Fibroblast of skin of back (primary cell): ENCODE measurements at regions not wholly inside any gene's neighbourhood (a gene's known extent, or its start where the extent isn't known, plus 50 kb on each side); places are given as distances from the start of the nearest gene placed in this dataset.
A peak's percentile ranks its signal among the peaks of the same experiment; 100 is the strongest.

Source experiments
- DNase-seq: peaks from one replicate; pipeline ENCODE4 v3.0.0-alpha.2; 2013

DNA sequence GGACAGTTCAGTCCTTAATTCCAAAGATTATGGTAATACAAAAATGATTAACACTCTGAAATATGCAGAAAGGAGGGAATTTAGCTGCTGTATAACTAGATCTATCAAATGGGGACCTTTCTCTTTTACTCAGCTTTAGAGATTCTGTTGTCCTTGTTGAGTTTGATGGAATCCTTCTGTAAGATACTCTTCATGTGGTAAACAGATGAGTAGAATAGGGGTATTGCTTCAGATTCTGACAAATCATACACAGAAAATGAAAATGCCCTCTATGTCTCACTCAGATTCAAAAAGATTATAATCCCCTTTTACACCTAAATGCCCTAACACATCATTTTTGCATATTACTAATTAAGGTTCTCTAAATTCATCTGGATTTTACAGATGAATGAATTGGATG lies 50.7 kb downstream of the ARHGAP35 start:
- DNase-seq: no peak

DNA sequence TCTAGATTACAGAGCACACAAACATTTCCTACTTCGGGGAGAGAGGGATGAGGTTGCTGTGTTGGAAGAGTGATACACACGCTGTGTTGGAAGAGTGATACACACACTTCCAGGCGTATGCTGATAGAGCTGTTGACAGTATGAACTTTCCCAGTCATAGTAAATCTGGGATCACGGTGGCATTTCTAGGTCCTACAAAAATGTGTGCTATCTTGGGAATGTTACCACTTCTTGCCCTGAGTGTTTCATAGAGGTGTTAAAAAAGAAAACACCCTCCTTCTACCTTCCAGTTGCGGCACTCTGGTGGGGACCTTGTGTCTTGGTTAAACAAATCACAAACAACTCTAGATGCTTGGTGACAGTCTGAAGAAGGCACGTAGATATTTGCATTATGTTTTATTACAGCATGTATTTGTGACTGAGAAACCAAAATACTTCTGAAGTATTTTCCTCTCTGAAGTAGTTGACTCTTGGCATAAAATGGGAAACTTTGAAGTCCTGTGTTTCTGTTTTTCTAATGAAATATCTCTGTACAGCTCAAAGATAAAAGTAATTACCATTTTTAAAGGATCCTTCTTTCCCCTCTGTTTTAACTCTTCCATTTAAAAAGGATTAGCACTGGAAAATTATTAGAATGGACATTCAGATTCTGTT lies 52.5 kb downstream of the ARHGAP35 start:
- no peak for DNase-seq

DNA sequence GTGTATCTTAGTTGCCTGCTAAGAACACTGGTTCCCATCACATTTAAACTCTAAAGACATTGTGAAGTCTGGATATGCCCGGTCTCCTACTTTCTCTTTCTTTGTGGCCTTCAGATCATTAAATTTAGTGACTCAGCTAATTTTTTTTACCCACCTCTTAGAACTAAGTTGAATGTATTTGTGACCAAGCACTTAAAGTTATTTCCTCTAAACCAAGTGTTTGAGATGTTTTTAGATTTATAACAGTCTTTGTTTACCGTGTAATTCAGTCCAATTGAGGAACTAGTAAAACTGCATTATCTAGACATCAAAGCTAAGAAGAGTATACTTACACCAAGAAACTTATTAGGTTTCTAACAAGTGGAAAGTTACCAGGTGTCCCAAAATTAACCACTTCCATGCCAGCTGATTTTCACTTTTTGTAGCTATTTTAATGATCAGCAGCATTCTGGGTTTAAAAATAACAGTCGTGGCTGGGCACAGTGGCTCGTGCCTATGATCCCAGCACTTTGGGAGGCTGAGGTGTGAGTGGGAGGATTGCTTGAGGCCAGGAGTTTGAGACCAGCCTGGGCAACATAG lies 53.1 kb downstream of the ARHGAP35 start:
- no peak for DNase-seq

DNA sequence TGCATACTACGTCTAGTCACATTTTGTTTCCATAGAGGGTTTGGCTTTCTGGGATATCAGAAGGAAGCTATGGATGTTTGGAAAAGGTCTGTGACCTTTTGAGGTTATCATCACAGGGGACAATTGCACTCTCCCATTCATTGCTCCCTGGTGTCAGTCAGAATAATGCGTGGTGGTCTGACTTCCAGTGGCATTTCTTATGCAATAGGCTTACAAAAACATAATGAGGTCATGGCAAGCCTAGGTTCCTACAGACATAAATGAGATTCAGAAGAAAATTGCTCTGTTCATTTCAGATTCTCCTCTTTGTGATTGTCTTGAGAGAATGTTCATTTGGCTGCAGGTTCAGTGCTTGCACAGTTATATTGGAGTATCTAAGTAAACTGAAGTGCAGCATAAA lies 54.6 kb downstream of the ARHGAP35 start:
- no peak for DNase-seq

DNA sequence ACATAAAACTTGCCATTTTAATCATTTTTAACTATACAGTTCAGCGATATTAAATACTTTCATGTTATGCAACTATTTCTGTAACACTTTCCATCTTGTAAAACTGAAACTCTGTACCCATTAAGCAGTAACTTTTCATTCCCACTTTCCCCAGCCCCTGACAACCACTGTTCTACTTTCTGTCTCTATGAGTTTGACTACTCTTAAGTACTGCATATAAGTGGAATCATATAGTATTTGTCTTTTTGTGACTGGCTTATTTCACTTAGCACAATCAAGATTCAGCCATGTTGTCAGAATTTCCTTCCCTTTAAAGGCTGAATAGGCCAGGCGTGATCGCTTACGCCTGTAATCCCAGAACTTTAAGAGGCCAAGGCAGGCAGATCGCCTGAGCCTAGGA lies 56.2 kb downstream of the ARHGAP35 start:
- no peak for DNase-seq

DNA sequence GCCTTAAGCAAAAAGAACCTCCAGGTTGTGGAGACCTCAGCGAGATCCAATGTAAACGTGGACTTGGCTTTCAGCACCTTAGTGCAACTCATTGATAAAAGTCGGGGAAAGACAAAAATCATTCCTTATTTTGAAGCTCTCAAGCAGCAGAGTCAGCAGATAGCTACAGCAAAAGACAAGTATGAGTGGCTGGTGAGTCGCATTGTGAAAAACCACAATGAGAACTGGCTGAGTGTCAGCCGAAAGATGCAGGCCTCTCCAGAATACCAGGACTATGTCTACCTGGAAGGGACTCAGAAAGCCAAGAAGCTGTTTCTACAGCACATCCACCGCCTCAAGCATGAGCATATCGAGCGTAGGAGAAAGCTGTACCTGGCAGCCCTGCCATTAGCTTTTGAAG lies 58.5 kb downstream of the ARHGAP35 start:
- peak; percentile 72 for DNase-seq

DNA sequence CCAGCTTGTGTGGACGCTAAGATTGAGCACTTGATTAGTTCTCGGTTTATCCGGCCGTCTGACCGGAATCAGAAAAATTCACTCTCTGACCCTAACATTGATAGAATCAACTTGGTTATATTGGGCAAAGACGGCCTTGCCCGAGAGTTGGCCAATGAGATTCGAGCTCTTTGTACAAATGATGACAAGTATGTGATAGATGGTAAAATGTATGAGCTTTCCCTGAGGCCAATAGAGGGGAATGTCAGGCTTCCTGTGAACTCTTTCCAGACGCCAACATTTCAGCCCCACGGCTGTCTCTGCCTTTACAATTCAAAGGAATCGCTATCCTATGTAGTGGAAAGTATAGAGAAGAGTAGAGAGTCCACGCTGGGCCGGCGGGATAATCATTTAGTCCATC lies 59.6 kb downstream of the ARHGAP35 start:
- DNase-seq: no peak

DNA sequence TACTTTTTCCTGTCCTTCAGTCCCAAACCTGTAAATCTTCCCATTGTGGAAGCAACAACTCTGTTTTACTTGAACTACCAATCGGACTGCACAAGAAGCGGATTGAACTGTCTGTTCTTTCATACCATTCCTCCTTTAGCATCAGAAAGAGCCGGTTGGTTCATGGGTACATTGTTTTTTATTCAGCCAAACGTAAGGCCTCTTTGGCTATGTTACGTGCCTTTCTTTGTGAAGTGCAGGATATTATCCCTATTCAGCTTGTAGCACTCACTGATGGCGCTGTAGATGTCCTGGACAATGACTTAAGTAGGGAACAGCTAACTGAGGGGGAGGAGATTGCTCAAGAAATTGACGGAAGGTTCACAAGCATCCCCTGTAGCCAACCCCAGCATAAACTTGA lies 60.3 kb downstream of the ARHGAP35 start:
- no peak for DNase-seq

DNA sequence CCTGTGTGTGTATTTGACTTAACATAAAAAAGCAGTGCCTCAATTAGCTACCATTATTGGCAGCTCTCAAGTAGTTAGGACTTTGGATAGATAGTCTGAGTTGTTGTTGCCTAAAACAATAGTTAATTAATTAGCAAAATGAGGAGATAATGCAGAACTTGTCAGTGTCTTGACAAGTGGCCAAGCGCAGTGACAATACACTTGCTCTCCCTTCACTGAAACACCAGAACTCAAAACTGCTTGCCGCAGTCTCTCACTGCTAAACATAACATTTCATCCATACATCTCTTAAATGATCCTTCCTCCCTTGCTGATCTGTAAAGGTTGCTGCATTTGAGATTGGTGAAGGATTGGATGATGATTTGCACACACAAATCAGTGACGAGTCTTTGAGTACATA lies 61.7 kb downstream of the ARHGAP35 start:
- DNase-seq: no peak

DNA sequence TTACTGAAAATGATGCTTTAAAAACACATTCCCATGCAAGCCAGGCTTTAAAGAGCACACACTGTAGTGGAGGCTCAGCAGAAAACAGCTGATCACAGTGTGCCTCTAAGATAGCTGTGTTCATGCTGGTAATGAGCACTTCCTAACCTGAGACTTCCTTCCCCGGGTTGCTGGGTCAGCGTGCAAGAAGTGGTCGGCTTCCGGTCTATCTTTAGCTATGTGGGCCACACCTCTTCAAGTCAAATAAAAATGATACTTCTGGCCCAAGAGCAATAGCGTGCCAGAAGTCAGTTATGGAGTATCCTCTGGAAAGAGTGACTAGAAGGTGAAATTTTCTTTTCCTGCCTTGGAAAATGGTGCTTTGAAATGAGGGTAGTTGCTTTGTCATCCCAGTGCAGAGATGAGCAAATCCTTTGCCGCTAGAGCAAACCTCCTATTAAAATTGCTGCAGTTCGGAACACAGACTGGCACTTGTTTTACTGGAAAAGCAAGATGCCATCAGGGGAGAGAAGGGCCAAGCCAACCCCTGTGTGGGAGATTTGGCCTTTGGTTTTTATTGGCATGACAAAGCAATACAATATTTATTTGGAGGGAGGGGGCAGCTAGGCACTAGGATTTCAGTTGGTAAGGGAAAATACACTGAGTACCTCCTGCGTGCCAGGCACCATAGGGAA lies 64.2 kb downstream of the ARHGAP35 start:
- no peak for DNase-seq

DNA sequence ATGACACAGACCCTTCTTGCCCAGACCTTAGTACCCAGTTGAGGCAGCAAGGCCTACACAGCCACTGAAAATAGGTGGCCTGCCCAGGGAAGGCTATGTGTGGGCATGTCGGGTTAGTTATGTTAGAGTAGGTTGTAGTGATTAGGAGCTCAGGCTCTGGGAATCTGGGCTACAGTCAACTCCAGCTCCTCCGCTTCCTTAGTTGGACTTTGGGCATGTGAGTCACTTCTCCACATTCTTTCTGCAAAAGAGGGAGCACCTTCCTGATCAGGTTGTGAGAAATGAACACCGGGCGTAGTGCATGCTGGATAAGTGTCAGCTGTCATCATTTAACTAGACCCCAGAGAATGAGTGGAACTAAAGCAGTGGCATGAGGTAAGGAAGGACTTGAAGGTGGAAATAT lies 64.8 kb downstream of the ARHGAP35 start:
- DNase-seq: no peak

DNA sequence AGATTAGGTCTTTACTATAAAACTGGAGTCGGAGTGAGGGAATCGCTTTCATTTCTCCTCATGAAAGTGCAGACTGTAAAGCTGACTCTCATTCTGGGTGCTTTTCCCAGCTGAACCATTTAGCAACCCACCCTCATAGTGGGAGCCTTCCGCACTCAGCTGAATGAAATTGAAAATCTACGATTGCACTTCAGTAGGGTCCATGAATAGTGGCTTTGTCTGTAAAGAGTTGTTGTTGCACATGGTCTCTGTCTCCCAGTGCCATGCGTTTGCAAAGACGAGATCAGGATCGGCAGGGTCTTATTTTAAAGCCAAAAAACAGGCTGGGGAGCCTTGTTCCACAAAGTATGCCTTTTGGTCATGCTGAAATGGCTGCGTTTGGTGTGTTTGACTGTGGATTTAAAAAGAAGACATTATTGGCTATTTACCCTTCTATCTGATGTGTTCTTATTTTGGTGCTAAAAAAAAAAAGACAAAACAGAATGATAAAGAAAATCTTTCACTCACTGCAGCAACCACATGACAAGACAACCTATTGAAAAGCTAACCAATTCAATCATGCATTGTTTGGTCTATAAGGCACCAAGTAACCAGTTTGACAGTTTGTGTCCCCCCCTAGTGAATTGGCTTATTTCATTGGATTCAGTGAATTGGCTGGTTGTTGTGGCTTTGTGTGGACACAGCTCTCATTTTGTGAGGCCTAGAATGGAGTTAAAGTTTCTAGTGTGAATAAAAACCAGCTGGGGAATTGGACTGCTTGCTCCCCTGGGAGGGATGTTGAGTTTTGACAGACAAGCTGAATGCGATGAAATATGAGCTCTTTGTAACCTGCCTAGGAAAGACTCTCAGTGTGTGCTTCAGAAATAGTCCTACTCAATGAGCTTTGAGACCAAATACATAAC lies 65.6 kb downstream of the ARHGAP35 start:
- no peak for DNase-seq

DNA sequence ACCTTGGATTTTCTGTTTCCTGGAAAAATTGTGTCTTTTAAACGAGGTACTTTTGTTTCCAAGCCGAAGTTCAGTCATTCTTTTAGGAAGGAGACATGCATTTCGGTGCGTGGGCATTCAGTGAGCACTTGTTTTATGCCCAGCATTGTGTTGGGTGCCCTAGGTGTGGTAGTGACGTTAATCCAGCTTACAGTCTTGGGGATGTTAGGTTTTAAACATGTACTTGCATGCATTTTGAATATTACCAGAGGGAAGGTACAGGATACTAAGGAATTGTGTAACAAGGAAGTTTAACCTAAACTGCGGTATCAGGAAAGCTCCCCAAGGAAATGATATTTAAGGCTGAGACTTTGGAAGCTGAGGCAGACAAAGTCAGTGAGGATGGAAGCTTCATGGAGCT lies 66.3 kb downstream of the ARHGAP35 start:
- no peak for DNase-seq

DNA sequence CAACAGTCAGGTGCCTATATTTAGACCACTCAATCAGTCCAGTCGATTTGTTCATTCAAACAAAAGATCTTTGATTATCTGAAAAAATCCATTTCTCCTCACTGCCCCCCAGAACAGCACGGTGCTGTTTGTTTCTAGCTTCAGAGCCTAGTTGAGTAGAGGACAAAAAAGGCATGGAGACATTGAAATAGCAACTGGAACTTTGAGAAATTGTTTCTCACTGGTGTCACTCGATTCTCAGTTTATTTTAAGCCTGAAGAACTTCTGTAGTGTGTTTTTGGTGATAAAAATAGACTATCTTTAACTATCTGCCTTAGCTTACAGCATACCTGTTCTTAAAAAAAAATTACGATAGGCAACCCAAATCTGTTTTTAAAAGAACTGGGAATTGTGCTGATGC lies 67.1 kb downstream of the ARHGAP35 start:
- DNase-seq: no peak

DNA sequence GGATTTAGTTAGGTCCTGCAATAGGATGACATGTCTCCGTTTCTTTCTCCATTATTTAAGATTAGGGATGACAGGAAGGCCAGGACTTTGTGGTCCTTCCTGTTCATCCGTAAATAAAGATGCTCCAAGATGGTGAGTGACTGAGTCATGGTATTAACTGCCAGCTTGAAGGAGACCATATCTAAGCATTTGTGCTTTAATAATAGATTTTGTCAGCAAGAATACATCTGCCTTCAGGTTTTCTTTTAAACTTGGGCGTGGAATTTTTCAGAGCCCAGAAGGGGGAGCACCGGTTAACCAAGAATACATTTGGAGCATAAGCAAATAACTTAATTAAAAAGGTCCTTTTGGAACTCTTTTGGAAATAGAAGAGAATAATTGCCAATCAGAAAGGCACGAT lies 68.2 kb downstream of the ARHGAP35 start:
- peak; percentile 60 for DNase-seq

DNA sequence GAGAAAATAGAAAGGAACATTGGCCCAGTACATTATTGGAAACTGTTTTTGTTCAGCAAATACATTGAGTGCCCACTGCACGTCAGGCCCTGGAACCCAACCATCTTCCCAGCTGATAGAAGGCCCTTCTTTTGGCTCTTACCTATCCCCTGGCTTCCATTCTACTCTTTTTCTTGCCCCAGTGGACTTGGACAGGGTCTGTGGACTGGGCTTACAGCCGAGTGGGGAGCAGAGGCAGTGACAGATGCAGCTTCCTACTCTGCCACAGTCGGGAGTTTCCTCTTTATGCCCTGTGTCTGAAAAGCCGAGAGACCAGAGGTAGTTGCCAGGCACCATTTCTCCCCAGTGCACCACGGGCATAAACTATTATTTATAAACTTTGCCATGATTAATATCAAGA lies 70.4 kb downstream of the ARHGAP35 start:
- DNase-seq: no peak

DNA sequence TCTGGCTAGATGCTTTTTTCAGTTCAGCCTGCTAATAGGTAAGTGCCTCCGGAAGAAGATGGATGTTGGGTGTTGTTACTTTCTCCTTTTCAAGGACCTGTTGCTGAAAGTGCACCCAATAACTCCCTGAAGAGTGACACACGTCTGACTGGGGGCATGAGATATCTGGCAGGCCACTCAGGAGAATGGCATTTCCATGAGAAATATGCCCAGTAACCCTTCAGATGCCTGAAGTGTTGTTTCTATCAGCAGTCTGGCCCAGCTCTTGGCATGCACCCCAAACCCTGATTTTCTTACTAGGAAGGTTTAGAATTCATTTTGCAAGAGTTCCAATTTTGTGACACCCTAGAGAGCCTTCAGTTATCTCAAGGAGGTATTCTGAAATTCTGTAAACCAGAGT lies 71.5 kb downstream of the ARHGAP35 start:
- peak; percentile 88 for DNase-seq

DNA sequence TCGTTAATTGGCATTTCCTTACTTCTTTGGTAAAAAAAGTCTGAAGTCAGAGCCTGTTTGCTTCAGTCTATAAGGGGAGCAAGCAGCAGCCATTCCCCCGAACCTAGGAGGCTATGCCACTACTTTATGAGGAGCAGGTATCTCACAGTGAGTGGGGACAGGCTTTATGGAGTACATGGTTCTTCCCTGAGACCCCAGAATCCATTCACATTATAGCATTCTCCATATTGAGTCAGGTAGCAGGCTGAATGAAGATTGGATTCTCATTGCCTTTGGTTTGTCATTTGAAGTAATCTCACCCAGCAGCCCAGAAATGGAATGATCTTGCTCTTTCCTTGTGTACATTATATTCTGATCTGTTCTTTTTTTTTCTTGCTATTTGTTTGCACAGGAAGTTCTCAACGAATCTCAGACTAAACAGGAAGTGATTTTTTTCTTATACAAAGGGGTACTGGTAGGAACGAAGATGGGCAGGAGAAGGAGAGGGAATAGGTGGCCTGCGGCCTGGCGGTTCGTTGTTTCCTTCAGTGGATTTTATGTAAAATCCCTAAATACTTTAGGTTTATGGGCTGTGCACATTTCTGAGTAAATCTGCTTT lies 74.4 kb downstream of the ARHGAP35 start:
- DNase-seq: no peak

DNA sequence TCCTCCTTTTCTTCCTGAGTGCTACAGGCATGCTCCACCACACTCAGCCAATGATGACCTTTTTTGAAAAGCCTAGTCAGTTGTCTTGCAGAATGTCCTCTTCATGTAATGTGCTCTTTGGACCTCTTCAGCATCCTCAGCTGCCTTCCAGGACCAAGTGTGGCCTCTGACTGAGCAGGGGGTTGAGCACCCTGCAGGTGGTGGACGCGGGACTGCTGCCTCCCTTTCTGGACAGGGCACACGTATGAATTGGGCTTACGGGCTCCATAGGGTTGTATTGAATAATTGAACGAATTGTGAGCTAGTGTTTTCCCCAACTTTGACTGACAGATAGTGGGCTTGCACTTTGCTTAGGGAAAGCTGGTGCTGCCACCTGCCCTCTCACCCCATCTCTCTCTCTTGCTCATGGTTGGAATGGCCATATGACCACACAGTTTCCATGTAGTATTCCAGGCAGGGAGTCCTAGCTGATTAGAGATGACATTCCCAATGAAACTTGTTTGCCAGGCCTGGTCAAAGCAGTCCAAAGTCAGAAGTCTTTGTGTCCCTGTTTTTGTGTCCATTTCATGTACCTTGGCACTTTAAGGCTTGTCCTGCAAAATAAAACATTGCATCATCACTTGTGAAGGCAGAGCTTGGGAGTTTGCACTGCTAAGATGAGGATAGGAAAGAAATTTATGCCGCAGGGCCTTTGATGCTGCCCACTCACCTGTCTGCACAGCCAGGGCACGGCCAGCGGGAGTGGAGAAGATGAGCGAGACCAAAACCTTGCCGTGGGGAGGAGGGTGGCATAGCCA lies 76.3 kb upstream of the NPAS1 start:
- DNase-seq: no peak

DNA sequence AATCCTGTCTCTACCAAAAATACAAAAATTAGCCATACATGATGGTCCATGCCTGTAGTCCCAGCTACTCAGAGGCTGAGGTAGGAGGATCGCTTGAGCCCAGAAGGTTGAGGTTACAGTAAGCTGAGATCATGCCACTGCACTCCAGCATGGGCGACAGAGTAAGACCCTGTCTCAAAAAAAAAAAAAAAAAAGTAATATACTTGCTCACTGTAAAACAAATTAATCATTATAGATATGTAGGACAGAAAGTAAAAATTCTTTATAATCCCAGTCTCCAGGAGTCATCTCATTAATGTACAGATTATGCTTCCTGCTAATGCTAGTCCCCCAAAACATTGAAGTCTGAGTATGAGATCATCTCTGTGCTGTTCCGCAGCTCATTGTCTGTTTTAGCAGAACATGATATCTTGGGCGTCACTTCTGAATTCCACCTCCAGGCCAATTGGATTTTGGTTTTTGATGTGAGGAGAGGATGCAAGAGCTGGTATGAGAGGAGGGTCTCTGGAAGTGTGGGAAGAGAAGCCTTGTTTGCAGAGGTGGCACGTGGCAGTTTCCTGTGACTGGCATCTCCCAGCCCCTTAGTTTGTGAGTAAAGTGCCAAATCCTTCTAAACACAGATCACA lies 75.4 kb upstream of the NPAS1 start:
- DNase-seq: no peak

DNA sequence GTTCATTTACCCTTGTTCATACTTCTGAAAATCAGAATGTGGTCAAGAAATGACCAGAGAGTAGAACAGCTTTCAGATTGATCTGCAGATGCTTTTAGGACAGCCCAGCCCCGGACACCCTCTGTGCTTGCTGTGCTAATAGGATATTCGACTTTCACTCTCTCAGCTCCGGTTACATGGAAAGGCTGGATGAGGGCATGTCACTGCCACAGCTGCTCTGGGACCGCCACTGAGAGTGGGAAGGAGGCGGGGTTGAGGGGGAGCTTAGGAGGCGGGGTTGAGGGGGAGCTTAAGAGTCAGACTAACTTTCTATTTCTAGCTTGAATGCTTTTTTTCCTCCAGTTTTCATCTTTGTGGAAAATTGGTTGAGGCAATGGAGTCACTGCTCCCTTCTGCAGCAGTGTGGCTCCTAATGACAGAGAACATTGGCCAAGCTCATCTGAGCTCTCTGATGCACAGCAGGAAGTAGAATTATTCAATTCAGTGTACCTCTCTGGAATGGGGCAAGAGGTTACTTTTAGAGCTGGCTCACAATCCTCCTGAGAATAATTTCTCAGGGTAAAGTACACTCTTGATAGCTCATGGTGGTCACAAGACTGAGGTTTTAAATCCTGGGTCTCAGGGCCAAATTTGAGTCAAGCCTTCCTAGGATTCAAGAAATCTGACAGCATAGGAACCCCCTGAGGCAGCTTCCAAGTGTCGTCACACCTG lies 74.6 kb upstream of the NPAS1 start:
- DNase-seq: peak; percentile 86
